Muscle of back (tissue), 3 donors: ENCODE measurements at regions not wholly inside any gene's neighbourhood (a gene's known extent, or its start where the extent isn't known, plus 50 kb on each side); places are given as distances from the start of the nearest gene placed in this dataset.

Source experiments
- DNase-seq, 3 donors: peaks; one replicate each; pipeline versions ENCODE4 v3.0.0 to v3.0.0-alpha.2; 2013

- no peak for DNase-seq
These were observed 80.6 kb upstream of the BHLHE23 start for GRCh38 chr20:63087236-63087871.

GRCh38 chr20:63086421-63087235, 79.9 kb upstream of the BHLHE23 start:
- no peak for DNase-seq

GRCh38 chr20:63085151-63085861, 78.5 kb upstream of the BHLHE23 start:
- DNase-seq: no peak

DNA sequence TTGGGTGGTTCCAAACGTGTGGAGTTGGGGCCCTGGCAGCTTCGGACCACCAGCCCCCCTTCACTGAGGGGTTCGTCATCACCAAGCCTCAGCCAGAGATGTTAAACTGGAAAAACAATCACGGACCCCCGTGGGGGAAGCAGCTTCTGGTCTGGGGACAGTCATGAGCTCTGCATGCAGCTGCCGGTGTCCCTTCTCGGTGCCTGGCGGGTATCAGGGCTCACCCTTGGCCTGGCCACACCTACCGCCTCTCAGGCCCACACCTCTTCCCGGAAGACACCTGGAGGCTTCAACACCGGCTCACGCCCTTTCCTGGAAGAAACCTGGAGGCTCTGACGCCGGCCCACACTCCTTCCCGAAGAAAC, 77.8 kb upstream of the BHLHE23 start:
- no peak for DNase-seq

DNA sequence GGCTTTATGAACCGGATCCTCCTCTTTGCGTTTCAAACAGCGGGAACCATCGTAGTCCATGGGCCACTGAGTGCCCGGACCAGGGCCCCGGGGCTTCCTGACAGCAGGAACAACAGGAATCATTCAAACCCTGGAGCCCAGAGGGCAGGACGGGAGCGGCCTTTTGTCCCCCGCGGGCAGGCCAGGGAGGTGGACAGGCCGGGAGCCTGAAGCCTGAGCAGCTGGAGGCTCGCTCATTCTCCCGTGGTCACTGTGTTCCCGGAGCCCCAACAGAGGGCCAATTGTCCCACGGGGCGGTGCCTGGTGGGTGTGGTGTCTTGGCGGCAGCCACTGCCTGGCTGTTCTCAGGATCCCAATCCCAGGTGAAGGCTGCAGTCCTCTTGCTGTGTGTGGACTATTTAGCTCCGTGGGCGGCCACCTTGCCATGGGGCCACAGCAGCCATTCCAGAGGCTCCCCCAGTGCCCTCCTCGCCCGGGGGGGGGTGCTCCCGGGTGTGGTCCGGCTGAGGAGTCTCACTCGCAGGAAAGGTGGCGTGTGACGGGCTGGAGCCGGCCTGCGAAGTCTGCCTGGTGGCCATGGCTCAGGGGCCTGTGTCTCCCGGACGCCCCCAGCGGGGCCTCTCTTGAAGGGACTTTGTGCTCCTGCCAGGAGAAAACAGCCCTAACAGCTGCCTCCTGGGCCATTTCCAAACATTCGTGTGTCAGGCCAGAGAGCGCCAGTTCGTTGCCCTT, 77.2 kb upstream of the BHLHE23 start:
- no peak for DNase-seq

GRCh38 chr20:63082939-63083735, 76.4 kb upstream of the BHLHE23 start:
- DNase-seq: no peak

DNA sequence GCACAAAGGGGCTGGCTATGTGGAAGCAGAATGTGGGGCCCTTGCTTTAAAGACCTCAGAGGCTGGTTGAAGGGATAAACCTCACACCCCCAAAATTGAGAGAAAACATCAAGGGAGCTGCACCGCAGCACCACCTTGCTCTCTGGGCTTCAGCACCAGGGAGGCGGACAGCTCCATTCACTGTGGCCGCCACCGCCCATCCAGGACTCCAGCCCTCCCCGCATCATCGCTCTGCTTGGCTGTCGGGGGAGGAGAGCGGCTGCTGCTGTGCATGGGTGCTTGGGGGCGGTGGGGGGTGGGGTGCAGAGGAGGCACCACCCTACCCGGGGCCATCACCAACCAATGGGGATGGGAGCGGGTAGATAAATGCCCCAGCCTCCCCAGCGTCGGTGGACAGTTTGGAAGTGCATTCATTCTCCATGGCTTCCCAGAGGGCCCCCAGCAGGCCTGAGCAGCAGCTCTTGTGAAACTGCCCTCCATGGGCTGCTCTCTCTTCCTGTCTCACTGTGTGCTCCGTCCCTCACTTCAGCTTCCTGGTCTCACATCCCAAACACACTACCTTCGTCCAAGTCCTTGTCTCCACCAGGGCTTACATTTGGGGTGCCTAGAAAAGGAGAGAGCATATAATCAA, 75.7 kb upstream of the BHLHE23 start:
- DNase-seq: peak; percentile 34 to 76 (median 55)

DNA sequence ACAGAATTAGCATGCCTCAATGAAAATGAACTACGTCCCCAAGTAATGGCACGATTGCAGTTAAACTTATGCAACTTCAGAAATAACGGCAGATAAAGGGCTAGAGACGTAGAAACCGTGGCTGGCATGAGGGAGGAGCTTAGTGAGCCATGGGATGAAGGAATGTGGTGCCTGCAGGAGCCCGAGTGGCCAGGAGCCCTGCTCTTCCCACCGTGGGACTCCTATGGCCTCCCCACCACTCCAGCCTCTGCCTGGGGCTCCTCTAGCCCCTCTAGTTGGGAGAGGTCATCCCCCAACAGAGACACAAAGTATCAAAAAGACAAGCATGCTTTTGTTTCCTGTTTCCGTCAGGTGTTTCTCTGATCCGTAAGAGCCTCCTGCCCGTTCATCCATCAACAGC, 75.1 kb upstream of the BHLHE23 start:
- DNase-seq: no peak

DNA sequence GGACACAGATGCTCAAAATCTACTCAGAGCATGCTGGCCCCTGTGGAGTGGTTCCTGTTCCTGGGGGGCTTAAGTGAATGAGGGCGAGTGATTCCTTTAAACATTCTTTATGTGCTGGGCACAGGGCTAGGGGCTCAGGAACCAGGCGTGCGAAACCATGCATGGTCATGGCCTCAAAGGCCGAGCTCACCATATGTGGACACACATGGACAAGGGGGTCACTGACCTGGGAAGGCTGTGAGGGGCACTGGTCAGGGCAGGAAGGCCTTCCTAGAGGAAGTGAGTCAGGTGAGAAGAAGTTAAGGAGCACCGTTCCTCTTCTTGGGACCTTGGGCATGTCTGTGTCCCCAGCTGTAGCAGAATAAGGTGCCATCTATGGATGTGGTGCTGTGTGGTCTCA, 74.6 kb upstream of the BHLHE23 start:
- DNase-seq: no peak

DNA sequence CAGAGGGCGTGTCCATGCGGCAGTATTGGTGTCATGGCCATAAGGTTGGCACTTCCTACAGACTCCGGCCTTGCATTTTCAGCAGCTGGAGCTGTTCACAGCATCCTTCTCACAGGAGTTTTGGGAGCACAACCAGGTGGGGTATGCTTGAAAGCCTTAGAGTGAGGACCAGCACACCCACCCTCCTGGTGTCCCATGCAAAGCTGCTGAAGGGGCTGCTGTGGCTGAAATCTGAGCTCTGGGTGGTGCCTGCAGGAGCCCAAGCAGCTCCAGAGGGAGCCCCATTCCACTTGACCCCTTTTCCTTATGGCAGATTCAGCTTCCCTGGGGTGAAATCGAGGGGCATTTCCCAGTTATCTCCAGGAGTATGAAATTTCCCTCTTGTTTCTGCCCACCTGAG, 74.0 kb upstream of the BHLHE23 start:
- no peak for DNase-seq

DNA sequence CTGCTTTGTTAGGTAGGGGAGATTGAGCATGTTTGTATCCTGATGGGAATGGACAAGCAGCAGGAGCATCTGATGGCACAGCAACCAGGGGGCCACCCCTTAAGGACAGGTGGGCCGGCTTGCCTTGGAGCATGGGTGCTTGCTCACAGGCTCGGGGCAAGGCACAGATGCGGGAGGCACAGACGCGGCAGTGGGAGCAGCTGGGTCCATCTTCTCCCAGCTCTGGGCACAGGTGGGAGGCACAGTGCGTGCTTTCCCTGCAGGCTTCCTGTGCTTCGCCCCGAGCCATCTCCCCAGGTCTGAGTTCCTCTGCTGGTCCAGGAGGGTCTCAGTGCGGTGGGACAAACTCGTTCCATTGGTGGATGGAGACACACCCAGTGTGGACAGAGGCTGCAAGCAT, 73.6 kb upstream of the BHLHE23 start:
- DNase-seq: no peak

GRCh38 chr20:63079971-63080370, 73.2 kb upstream of the BHLHE23 start:
- no peak for DNase-seq

DNA sequence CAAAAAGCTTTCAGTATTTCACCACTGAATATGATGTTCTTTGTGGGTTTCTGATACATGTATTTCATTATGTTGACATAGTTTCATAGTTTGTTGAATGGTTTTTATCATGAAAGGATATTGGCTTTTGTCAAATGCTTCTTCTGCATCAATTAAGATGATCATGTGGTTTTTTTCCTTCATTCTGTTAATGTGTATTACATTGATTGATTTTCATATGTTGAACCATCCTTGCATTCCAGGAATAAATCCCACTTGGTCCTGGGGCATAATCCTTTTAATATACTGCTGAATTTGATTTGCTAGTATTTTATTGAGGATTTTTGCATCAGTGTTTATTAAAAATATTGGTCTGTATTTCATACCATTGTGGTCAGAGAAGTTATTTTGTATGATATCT, 70.9 kb upstream of the BHLHE23 start:
- no peak for DNase-seq

DNA sequence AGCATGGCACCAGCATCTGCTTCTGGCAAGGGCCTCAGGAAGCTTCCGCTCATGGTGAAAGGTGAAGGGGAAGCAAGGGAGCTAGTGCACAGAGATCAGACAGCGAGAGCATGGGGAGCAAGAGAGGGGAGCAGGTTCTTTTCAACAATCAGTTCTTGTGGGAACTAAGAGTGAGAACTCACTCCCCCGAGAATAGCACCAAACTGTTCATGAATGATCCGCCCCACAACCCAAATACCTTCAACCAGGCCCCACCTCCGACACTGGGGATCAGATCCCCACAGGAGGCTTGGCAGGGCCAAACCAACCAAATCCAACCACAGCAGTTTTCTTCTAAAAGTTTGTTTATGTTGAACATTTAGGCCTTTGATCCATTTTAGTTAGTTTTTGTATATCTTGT, 69.7 kb upstream of the BHLHE23 start:
- no peak for DNase-seq

- no peak for DNase-seq
These were observed 67.9 kb upstream of the BHLHE23 start for GRCh38 chr20:63074631-63075030.

GRCh38 chr20:63074182-63074581, 67.4 kb upstream of the BHLHE23 start:
- DNase-seq: no peak

GRCh38 chr20:63073738-63074065, 66.9 kb upstream of the BHLHE23 start:
- DNase-seq: no peak

GRCh38 chr20:63072991-63073737, 66.4 kb upstream of the BHLHE23 start:
- DNase-seq: no peak

GRCh38 chr20:63072231-63072791, 65.5 kb upstream of the BHLHE23 start:
- DNase-seq: no peak
